Body of pancreas (tissue), 4 donors: ENCODE measurements at regions not wholly inside any gene's neighbourhood (a gene's known extent, or its start where the extent isn't known, plus 50 kb on each side); places are given as distances from the start of the nearest gene placed in this dataset.

Experiments used
- ATAC-seq: fragments of 150-250 bp; one replicate; pipeline ENCODE4 v1.9.1; 2016
- DNase-seq, 4 donors: peaks; one replicate each; pipeline ENCODE4 v3.0.0-alpha.2; 2019
- H3K27ac ChIP-seq, 4 donors: fragments of 200-600 bp; sonication (generic); 1 replicate in 3 of 4; 2 replicates in 1 of 4; pipeline versions ENCODE4 v1.5.1 to v1.6.1; 2016 to 2019; ENCODE audit warnings: mild to moderate bottlenecking in 1 of 4, mixed read lengths in 1 of 4, moderate library complexity in 1 of 4
- H3K27me3 ChIP-seq, 2 donors: fragments of 200-600 bp; sonication (generic); one replicate each; pipeline ENCODE4 v1.6.0; 2016; ENCODE audit warnings: mild to moderate bottlenecking in 1 of 2
- H3K36me3 ChIP-seq, 2 donors: fragments of 200-600 bp; sonication (generic); replicated peaks in 1 of 2; 2 replicates each; pipeline ENCODE4 v1.5.1; 2016; ENCODE audit warnings: low read depth in 2 of 2; ENCODE audit not compliant: insufficient read depth in 1 of 2
- H3K4me1 ChIP-seq: fragments of 200-600 bp; sonication (generic); one replicate; pipeline ENCODE4 v1.6.0; 2016
- H3K4me3 ChIP-seq, 2 donors: fragments of 200-600 bp; sonication (generic); 1 replicate in 1 of 2; 2 replicates in 1 of 2; pipeline ENCODE4 v1.5.1; 2016 to 2019
- H3K9me3 ChIP-seq, 3 donors: fragments of 200-600 bp; sonication (generic); 1 replicate in 2 of 3; 2 replicates in 1 of 3; pipeline ENCODE4 v1.5.1; 2016
- POLR2A ChIP-seq, 3 donors: fragments of 450-650 bp; IDR thresholded peaks; one replicate each; pipeline ENCODE4 v1.6.1; 2016; ENCODE audit warnings: antibody characterized with exemption in 3 of 3, mild to moderate bottlenecking in 2 of 3
- WGBS, 2 donors: methylation state at CpG; one replicate each; pipeline ENCODE4 v1.1.5; 2017; 5-methylcytosine and 5-hydroxymethylcytosine counted together
- intact Hi-C: fragments of 100-400 bp; cut with DNase I; formaldehyde crosslinking; loops from one replicate; pipeline ENCODE4 v1.15.1; 2023
- TF ChIP-seq, protein P1 (sequence below), 7 experiments: fragments of 450-650 bp in 4 of 7; fragments of 200-600 bp in 3 of 7; sonication (generic) in 3 of 7; IDR thresholded peaks; one replicate each; pipeline ENCODE4 v1.5.1; 2016 to 2019; ENCODE audit warnings: antibody characterized with exemption in 7 of 7

DNA sequence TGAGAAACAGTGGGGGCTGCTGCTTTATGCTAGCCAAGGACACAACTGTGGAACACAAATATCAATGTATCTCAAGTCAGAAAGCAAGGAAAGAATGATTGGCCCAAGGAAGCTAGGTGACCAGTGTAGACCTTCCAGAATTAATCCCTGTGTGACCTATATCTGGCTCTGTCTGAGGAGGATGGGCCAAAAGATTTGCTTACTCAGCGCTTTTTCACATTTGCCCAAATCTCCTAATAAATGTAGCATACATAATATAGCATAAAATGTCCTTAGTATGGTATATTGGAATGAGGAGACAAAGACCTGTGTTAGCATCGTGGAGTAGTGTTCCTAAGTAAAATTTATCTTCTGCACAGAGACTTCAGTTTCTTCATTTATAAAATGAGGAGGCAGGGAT, 66.7 kb upstream of the NT5C1B start:
- DNase-seq (no peak), ATAC-seq (no peak)
- Histone ChIP-seq H3K27me3 (no peaks in the 10 kb centered on the region), H3K9me3 (no peaks in the 10 kb centered on the region), H3K27ac (no peak overlapping the region), H3K36me3 (no peaks in the 10 kb centered on the region), H3K4me1 (peaks cover 13% of the 10 kb centered on the region), H3K4me3 (no peak overlapping the region)
- TF ChIP-seq, protein P1, sequence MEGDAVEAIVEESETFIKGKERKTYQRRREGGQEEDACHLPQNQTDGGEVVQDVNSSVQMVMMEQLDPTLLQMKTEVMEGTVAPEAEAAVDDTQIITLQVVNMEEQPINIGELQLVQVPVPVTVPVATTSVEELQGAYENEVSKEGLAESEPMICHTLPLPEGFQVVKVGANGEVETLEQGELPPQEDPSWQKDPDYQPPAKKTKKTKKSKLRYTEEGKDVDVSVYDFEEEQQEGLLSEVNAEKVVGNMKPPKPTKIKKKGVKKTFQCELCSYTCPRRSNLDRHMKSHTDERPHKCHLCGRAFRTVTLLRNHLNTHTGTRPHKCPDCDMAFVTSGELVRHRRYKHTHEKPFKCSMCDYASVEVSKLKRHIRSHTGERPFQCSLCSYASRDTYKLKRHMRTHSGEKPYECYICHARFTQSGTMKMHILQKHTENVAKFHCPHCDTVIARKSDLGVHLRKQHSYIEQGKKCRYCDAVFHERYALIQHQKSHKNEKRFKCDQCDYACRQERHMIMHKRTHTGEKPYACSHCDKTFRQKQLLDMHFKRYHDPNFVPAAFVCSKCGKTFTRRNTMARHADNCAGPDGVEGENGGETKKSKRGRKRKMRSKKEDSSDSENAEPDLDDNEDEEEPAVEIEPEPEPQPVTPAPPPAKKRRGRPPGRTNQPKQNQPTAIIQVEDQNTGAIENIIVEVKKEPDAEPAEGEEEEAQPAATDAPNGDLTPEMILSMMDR (IDR thresholded peaks at IDR 0.05), result no peak
- TF ChIP-seq POLR2A (IDR thresholded peaks at IDR 0.05), result no peak
- WGBS, 2 donors, result 92 to 95% methylated on average over 2 of the region's 2 CpGs
- intact Hi-C loops, result no loop called here

DNA sequence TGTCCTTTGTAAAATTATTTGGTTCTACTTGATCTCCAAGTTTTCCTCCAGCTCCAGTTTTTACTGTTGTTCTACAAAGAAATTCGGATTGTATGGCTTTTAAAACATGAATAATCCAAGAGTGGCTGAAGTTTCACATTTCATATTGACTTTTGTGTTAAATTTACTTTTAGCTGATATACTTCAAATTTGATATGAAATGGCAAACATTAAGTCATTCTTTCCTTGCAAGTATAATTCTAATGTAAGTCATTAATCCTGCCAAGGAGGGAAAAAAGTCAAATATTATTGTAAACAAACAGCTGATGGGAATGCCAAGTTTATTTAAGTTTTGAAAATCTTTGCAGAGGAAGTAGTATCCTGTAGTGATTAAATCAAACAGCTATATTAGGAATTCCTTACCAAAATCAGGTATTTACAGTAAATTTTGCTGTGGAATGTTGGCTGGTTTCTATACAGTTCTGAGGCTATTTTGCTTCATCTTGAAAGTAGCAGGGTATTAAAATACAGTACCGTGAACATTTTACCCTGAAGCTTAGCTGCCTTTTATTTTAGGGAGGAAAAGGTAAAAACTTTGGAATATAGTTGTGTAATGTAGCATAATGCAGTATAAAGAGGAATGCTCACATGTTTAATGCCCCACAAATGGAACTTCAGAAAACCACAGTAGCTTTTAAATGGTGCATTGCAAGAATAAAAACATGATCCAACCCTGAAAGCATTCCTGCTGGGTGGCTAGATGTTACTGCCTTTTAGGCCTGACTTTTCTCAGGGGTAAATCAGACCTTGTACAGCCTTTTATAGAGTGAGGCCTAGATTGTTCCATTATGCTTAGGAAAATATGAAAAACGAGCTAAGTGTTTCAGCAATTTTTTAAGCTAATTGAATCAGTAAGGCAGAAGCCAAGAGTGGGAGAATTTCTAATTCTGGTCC, 62.7 kb upstream of the NT5C1B start:
- H3K27ac ChIP-seq, result no peak overlapping the region
- 45 to 53% methylated on average over 3 of the region's 3 CpGs for whole genome bisulfite sequencing, 2 donors
- H3K36me3 ChIP-seq, result no peaks in the 10 kb centered on the region
- no peak for TF ChIP-seq POLR2A (IDR thresholded peaks at IDR 0.05)
- TF ChIP-seq, protein P1 (IDR thresholded peaks at IDR 0.05), result no peak
- no peaks in the 10 kb centered on the region for H3K27me3 ChIP-seq
- no peaks in the 10 kb centered on the region for H3K9me3 ChIP-seq
- intact Hi-C loops, result no loop called here
- no peak overlapping the region for H3K4me3 ChIP-seq
- no peak for ATAC-seq
- H3K4me1 ChIP-seq, result peaks cover 13% of the 10 kb centered on the region
- DNase-seq, result no peak

DNA sequence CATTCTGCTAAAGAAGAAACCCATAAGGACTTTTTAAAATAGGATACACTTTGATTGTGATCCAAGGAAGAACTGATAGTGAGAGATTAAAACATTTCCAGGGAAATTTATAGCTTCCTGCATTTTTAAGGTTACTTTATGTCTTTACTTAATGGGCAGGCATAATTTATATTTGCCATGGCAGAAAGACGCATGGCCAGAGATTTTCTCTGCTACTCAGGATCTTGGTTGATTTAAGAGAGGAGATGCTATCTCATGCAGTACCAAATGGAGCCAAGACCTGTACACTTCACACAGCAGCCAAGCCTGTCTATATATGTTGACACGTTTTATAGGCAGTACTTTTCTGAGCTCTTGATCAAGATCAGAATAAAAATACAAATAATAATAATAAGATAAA, 60.9 kb upstream of the NT5C1B start:
- no peak for TF ChIP-seq POLR2A (IDR thresholded peaks at IDR 0.05)
- TF ChIP-seq, protein P1 (IDR thresholded peaks at IDR 0.05), result no peak
- ATAC-seq, result no peak
- no peak for DNase-seq
- H3K4me3 ChIP-seq, result no peak overlapping the region
- no peaks in the 10 kb centered on the region for H3K9me3 ChIP-seq
- no peak overlapping the region for H3K27ac ChIP-seq
- H3K36me3 ChIP-seq, result no peaks in the 10 kb centered on the region
- H3K27me3 ChIP-seq, result no peaks in the 10 kb centered on the region
- 57 to 77% methylated on average over 2 of the region's 2 CpGs for WGBS, 2 donors
- peaks cover 13% of the 10 kb centered on the region for H3K4me1 ChIP-seq
- intact Hi-C loops, result no loop called here

DNA sequence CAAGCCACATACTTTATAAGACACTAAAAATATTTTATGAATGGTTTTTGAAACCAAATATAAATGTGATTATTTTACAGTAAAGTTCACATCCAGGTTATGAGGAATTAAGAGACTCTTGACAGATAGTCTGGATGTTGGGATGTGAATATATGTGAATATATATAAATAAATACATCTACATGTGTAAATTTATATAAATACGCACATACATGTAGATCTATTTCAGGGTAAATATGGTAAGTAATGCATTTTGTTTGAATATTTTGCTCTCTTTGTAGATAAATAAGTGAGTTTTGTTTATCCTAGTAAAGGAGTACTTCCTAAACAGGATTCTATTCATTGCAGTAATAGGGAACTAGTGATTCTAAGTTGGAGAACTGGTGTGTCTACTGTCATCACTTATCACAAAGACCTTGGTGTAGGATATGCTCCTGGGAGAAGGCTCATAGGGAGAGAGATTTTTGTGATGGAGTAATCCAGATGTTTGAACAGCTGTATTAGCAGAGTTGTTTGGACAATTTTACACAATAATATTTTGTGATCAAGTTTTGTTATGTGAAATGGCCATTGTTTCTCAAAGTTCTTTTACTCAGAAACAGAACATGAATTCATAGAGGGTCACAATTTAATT, 60.2 kb upstream of the NT5C1B start:
- WGBS, 2 donors, result 95 to 98% methylated on average over 1 of the region's 1 CpG
- TF ChIP-seq POLR2A (IDR thresholded peaks at IDR 0.05), result no peak
- TF ChIP-seq, protein P1 (IDR thresholded peaks at IDR 0.05), result no peak
- Histone ChIP-seq H3K9me3 (no peaks in the 10 kb centered on the region), H3K27me3 (no peaks in the 10 kb centered on the region), H3K36me3 (no peaks in the 10 kb centered on the region), H3K4me1 (peaks cover 13% of the 10 kb centered on the region), H3K4me3 (no peak overlapping the region), H3K27ac (no peak overlapping the region)
- no peak for DNase-seq
- intact Hi-C loops, result no loop called here
- no peak for ATAC-seq
